ENCODE measurements at regions not wholly inside any gene's neighbourhood (a gene's known extent, or its start where the extent isn't known, plus 50 kb on each side); places are given as distances from the start of the nearest gene placed in this dataset.
"Not testable (repeated sequence)": the region's sequence is repeated elsewhere in the genome, so short reads cannot be mapped to it uniquely, and the experiment has no call there.

DNA sequence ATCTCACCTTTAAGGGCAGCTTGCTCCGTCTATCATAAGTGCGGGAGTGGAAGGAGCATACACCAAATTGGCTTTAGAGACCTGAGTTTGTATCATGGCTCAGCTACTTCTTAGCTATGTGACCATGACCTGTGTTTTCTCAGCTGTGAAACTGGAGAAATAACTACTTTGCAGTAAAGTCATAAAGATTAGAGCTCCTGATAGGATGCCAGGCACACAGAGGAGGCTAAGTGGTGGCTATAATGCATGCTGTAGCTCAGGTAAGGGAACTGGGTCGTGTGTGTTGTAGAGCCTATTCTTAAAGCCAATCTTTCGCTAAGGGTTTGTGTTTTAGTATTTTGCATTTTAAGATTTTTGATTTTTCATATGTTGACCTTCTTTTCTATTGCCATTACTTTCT is 451.5 kb upstream of the MAN1A1 start:
- DNase-seq (ENCODE audit: low spot score): no peak

DNA sequence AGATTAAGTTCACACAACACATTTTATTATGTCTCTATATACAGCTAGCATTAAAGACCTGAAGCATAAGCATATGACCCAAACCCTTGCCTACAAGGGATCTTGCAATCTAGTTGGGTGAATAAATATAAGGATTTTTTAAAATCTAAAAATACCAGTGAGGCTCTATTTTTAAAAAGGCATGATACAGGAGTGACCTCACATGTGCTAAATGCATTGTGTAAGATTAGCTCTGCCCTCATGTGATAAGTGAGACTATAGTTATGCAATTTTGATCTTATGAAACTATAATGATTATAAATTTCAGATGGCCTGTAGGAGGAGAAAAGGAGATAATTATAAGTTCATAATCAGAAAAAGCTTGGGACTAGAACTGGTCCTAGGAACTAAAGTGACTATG is 451.0 kb upstream of the MAN1A1 start:
- no peak for DNase-seq (ENCODE audit: low spot score)

DNA sequence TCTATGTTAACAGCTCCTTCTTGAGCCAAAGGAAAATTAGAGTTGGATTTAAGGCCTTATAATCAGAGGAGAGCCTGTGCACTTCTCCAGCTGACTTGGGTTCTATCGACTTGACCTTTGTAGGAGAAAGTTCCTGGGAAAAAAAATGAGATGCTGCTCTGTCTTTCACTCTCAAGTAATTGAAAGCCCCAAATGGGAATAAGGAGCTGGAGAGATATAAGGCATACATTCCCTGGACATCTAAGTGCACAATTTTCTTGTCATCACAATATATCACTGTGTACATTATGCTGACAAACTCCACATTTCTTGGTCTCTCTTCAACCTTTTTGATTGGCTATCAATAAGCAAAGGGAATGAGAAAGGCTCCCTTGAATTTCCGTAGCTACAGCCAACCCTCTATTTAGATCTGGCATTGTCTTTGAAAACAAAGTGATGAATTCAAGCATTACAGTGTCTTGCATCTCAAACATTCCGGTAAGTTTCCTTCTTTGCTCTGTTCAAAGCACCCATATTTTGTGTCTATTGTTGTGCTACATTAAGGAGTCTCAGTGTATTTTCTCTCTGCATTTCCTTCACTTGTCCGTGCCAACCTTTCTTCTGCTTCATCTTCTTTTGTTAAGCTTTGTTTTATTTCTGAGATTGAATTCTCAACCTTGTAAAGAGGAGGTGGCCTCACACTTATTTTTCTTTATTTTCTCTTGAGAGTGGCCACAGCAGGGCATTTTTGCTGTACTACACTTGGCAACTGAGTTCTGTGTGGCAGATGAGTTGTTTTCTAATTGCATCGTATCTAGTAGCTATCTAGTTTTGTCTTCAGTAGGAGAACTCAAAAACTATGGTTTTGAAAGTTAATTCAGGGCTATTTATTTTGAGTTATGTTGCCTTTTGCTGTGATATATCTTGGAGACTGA is 450.3 kb upstream of the MAN1A1 start:
- DNase-seq (ENCODE audit: low spot score): no peak

DNA sequence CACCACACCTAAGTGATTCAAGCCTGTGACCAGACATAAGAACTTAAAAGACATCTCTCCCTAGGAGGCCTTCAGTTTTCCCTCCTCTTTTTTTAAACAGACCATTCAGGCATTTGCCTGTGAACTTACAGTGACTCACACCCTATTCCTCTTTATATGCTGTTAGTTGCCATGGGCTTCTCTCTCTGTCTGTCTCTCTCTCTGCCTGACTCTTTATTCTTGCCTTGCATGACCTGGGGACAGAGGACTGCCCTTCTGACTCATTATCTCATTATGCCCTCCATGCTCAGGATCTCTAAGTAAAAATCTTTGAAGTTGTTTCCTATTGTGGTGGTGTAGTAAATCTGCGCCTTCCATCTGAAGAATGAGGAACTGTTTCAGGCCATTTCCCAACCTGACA is 442.2 kb upstream of the MAN1A1 start:
- peak; percentile 33 for DNase-seq (ENCODE audit: low spot score)

DNA sequence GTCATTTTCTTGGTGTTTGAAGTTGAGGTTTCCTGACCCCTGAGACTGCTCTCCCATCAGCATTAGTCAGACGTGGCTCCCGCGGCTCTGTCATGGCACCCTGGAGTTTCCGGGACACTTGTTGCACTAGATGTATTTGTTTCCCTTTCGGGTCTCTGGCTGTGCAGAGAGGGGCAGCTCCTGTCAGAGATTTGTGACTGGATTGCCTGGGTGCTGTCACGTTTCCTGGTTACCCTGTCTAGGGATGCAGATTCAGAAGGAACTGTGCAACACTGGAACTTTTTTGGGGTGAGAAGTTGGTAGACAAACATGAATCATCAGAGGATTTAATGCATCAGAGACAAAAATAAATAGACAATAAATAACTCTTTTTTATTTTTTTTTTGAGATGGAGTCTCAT is 431.8 kb upstream of the MAN1A1 start:
- DNase-seq (ENCODE audit: low spot score): no peak

DNA sequence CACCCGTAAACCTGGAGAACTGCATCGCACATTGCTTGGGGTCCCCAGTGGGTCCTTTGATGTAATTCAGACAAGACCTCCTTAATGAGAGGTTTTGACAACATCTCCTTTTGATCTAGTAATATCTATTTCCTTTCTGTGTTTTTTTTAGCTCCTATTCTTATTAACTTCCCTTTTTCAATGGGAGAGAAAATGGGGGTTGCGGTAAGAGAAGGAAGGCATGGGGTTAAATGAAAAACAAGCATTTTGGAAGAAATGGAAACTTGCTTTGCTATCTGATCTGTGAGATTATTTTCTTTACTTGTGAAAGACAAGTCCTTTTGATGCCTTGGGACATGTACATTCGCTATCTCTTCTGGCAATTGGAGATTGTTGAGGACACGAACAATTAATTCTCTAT is 418.6 kb upstream of the MAN1A1 start:
- no peak for DNase-seq (ENCODE audit: low spot score)

DNA sequence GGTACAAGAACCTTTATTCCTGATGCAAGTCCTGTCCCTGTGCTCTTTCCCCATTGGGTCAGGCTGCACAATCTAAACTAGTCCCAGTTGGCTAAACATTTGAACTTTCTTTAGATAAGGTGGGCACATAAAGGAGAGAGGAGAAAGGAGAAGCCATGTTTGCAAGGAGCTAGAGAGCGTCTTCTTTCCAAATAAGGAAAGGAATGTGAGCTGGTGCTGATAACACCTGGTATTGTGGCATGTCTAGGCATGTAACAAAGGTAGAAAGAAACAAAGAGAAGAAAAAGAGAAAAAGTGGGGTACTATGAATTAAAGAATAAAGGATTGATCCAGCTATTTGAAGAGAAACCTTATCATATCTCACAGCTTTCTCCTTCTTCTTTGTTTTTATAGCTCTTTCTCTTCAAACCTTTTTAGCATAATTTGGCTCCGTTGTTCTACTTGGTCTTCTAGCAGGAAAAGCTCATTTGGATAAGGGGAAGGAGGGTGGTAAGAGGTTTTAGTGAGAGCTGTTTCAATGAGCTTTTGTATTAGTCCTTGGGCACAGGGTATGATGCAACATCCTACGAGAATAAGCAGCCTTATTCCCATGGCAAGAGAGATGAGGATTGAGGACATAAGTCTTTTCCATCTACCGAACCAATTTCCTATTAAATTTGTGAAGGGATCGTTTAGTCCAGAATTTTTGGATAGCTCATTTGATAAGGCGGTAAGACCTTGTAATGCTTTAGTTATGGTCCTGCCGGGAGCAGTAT is 415.5 kb upstream of the MAN1A1 start:
- no peak for DNase-seq (ENCODE audit: low spot score)

DNA sequence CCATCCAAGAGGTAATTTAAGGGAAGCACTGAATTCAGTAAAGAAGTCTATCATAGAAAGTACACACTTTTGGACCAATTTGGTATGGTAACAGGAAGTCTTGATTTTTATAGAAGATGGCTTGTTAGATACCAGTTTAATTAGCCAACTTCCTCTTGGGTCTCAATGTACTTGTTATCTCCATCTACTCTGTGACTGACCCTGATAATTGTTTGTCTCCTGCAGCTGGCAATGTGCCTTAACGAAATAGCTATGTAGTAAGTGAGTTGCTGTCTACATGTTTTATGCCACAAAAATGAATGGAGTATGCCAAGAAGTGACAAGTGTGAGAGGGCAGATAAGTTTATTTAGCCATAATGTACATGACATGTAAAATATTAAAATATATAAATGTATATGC is 410.5 kb upstream of the MAN1A1 start:
- DNase-seq (ENCODE audit: low spot score): no peak

DNA sequence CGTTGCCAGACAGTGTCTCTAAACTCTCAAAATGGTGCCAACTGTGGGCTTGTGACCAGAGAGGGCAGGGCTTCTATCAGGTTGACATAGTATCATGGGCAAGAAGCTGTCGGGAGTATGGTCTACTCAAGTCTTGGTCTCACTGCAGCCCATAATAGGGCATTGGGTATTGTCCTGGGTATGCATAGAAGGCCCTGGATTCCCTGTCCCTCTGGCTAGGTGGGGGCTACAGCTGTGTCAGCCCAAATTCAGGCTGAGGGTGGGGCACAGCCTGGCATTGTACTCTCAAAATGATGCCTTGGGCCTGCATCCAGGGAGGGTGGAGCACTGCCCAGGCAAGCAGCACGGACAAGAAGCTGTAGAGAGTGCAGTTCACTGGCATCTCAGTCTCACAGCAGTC is 408.8 kb upstream of the MAN1A1 start:
- DNase-seq (ENCODE audit: low spot score): no peak

DNA sequence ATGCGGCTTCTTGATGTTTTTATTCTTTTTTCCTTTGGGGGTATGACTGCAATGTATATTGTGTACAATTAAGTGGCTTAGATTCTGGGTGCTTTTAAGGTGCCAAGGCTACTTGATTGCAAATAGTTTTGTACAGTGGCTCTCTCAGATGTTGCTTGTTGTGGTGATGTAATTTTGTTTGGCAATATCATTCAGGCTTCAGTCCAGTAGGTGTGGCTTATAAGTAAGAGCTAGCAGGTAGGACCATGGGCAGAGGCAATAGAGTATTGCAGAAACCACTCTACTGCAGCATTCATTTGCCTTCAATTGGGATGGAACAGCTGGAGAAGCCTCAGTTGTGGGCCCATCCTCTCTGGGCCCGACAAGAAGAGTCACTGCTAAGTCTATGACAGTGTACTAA is 407.9 kb upstream of the MAN1A1 start:
- no peak for DNase-seq (ENCODE audit: low spot score)

DNA sequence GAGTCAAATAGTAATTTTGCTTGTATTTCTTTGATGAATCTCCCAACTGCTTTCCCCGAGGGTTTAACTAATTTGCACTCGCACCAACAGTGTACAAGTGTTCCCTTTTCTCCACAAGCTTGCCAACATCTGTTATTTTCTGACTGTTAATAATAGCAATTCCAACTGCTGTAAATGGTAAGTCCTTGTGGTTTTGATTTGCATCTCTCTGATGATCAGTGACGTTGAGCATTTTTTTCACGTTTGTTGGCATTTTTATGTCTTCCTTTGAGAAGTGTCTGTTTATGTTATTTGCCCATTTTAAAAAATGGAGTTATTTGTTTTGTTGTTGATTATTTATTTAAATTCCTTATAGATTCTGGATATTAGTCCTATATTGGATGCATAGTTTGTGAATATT is 399.8 kb upstream of the MAN1A1 start:
- DNase-seq (ENCODE audit: low spot score): no peak

DNA sequence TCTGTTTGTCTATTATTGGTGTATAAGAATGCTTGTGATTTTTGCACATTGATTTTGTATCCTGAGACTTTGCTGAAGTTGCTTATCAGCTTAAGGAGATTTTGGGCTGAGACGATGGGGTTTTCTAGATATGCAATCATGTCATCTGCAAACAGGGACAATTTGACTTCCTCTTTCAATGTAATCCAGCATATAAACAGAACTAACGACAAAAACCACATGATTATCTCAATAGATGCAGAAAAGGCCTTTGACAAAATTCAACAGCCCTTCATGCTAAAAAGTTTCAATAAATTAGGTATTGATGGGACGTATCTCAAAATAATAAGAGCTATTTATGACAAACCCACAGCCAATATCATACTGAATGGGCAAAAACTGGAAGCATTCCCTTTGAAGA is 399.0 kb upstream of the MAN1A1 start:
- not testable (repeated sequence) for DNase-seq (ENCODE audit: low spot score)

DNA sequence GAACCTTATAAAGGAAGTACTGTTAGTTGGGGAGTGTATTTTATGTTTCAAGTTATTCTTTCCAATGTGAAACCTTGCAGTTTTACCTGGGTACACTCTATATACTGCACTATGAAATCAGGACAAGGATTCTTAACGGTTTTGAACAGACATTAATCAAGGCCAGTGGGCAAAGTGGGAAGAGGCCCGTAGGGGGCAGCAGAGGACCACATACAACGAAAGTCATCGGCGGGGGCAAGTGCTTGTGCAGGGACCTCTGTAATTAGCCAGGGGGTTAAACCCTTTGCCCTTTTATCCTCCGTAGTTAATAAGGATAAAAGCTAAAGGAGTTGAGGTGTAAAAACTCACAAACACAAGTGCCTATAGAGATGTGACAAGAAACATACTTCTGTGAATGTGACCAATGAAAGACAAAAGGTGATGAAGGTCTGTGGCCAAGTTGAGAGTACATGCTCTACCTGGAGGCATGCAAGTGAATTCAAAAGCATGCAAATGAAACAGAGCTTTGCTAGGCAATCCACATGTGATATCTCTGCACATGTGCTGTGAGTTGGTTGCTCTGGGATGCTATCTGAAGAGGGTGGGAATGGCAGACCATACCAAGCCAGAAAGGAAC is 392.7 kb upstream of the MAN1A1 start:
- DNase-seq (ENCODE audit: low spot score): peak; percentile 43

DNA sequence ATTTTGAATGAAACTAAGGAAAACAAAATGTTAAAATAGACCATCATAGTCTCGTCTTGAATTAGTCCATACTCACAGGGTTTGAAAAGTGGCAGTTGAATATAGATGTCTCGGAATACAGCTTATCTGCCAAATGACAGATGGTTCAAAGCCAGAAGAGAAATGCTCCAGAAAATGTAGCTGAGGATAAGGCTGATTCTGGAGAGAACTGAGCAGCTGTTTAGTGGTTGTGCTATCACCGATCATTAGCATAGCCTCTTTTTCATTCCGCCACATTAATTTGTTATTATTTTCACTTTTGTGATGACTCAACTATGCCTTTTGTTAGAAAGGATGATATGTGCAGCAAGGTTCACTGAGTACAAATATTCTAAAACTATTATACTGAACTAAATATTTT is 390.2 kb upstream of the MAN1A1 start:
- DNase-seq (ENCODE audit: low spot score): no peak

DNA sequence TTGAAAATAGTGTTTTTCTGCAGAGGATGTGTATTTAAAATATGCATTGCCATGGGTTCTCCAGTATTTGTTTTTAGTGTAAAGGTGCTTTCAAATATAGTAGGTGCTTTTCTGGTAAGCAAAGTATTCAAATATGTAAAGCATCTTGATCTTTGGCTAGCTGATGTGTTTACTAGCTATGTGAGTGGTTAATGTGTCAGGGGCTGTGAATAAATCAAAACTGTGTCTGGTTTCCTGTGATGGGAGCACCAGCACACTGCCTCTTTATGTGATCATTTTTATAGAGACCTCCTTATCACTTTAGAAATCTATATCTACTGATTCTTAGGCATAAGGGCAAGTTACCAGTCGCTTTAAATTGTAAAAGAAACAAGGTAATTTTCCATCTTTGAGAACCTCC is 388.9 kb upstream of the MAN1A1 start:
- no peak for DNase-seq (ENCODE audit: low spot score)

DNA sequence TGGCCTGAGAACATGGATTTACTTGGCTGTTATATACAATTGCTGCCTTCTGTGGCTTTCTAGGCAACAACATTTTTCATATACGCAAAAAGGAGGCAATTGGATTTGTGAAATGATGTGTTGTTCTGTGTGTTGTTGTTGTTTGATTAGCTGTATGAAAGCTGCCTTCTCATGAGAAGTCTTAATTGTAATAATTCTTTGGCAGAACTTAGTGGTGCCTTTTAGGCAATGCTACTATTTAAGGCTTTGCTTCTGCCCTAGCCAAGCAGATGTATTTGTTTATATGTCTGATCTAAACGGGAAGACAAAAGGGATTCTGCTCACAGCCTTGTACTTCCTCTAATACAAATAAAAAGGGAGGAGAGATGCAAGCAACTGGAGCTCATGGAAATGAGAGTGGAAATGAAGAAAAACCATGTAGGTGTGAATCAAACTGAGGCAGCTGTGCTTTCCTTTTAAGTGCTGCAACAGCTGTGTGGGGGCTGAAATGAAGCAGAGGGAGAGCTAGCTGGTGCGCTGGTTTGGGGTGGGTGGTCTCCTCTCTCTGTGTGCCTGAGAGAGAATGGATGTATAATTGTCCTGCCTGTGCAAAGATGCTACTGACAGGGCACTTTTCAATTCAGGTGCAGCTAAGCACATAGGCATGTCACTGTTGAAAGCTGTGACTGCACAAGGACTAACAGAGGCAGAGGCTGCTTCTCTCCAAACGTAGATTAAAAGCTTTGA is 386.9 kb upstream of the MAN1A1 start:
- DNase-seq (ENCODE audit: low spot score): no peak

DNA sequence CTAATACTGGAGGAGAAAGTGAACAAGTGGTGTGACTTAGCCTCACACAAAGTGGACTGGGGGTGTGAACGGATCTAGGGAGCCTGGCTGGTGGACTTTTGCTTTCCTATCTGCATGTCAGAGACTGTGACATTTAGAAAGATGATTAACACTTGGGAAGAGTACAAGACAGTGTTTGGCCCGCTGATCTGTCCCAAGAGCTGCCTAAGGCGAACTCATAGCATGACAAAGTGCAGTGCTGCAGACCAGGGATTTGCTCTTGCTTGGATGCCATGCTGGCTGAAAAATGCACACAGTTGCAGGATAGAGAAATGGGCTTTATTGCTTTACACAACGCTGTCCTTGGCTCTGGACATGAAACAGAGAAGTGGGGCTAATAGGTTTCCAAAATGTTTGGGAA is 386.0 kb upstream of the MAN1A1 start:
- no peak for DNase-seq (ENCODE audit: low spot score)

DNA sequence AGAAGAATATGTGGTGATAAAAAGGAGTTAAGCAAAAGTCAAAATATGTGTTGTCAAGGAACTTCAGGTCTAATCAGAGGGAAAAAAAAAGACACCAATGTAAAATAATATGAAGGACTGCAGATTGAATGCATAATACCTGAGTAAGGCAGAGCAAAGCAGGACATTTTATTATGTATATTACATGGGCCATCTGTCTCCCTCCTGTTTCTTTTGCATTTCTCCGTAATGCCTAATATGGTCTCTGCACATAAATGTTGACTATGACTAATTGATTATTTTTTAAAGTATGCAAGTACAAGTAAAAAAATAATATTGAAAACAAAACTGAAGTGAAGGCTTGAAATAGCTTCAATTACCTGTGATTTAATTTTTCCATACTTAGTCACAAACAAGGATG is 384.7 kb upstream of the MAN1A1 start:
- no peak for DNase-seq (ENCODE audit: low spot score)

DNA sequence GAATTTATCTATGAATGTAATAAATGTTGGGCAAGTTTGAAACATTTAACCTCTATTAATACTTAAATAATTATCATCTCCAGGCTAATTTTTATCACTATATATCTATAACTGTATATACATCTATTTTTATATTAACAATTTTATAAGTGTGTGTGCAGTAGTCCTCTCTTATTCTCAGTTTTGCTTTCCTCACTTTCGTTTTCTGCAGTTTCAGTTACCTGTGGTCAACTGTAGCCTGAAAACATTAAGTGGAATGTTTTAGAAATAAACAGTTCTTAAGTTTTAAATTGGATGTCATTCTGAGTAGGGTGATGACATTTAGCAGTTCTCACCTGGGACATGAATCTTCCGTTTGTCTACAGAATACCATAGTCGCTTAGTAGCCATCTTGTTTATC is 379.4 kb upstream of the MAN1A1 start:
- DNase-seq (ENCODE audit: low spot score): no peak

DNA sequence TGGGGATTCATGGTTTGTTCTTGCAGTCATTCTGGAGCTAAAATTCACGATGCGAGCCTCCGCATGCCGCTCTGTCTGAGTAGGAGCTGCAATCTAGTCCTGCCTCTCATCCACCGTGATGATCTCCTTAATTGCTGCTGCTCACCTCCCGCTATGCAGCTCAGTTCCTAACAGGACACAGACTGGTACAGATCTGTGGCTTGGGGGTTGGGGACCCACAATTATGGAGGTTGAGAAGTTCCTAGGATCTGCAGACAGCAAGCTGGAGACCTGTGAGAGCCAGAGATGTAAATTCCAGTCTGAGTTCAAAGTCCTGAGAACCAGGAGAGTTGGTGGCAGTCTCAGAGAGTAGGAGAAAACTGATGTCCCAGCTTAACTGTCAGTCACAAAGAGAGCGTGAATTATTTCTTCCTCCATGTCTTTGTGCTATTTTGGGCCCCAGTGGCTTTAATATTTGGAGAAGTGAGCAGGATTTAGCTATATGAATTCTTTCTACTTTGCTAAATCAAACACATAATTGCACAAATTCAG is 378.7 kb upstream of the MAN1A1 start:
- DNase-seq (ENCODE audit: low spot score): no peak

DNA sequence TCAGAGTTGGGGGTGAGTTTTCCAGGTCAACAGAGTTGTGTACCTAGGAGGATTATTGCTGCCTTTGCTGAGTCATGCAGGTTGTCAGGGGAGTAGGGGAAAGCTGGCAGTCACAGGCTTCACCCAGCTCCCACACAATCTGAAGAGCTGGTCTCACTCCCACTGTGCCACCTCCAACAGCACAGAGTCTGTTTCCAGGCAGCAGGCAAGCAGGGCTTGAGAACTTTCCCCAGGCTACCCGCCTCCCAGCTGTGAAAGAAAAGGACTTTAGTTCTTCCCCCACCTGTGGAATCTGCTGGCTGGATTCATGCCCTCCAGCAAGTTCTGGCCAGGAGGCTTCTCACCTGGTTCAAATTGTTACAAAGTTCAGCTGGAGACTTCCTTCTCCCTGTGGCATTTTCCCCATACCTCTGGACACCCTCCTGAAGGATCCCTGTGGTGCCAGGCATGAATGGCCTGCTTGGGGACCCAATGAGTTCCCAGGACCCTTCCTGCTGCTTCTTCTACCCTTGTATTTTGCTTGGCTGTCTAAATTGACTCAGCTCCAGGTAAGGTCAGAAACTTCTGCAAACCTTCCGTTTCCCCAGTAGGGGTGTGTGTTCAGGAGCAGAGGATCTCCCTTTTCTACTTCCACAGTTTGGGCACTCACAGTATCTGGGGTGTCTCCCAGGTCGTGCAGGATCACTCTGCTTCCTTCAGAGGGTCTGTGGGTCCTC is 378.1 kb upstream of the MAN1A1 start:
- peak; percentile 63 for DNase-seq (ENCODE audit: low spot score)

All from LoVo (cell line).